Osteocyte (in vitro differentiated cells): ENCODE measurements at regions not wholly inside any gene's neighbourhood (a gene's known extent, or its start where the extent isn't known, plus 50 kb on each side); places are given as distances from the start of the nearest gene placed in this dataset.

Experiments
- DNase-seq: peaks from one replicate; pipeline ENCODE4 v3.0.0; 2021; ENCODE audit warnings: mixed read lengths; ENCODE audit not compliant: unreplicated experiment; ENCODE audit errors: extremely low spot score
- H3K27ac Mint-ChIP-seq: one replicate; pipeline ENCODE4 v1.8.0; 2021; ENCODE audit warnings: mild to moderate bottlenecking, mixed read lengths; ENCODE audit not compliant: unreplicated experiment
- H3K27me3 Mint-ChIP-seq: one replicate; pipeline ENCODE4 v1.8.0; 2021; ENCODE audit warnings: mixed read lengths; ENCODE audit not compliant: unreplicated experiment
- H3K36me3 Mint-ChIP-seq: one replicate; pipeline ENCODE4 v1.8.0; 2021; ENCODE audit warnings: mixed read lengths; ENCODE audit not compliant: unreplicated experiment
- H3K4me1 Mint-ChIP-seq: one replicate; pipeline ENCODE4 v1.8.0; 2021; ENCODE audit warnings: mixed read lengths; ENCODE audit not compliant: unreplicated experiment
- H3K4me3 Mint-ChIP-seq: one replicate; pipeline ENCODE4 v1.8.0; 2021; ENCODE audit warnings: mild to moderate bottlenecking, moderate library complexity, mixed read lengths; ENCODE audit not compliant: unreplicated experiment
- H3K9me3 Mint-ChIP-seq: one replicate; pipeline ENCODE4 v1.8.0; 2021; ENCODE audit warnings: mixed read lengths; ENCODE audit not compliant: unreplicated experiment
- TF ChIP-seq, protein P1 (sequence below): fragments of 200-600 bp; sonication (generic); IDR thresholded peaks from 2 replicates; pipeline ENCODE4 v1.5.0; 2021; ENCODE audit warnings: antibody characterized with exemption, mild to moderate bottlenecking, moderate library complexity

DNA sequence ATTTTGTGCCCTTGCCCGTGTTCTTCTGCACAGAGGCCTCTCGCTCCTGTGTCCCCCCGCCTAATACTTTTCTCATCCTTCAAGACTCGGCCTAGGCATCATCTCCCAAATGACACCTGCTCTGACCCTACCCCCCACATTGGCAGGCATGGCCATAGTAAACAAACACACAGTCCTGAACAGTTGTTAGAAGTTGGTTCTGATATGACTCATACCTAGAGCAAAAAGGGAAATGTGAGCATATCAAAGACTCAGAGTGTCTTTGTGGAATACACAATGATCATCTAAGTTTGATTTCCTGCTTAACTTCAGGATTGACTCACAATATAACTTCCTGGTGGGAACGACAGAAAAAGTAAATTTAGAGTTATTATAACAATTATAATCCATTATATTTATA is 120.5 kb downstream of the POLR2M start:
- Mint-ChIP-seq H3K4me1 (no peaks in the 10 kb centered on the region), H3K36me3 (no peaks in the 10 kb centered on the region), H3K27me3 (peaks cover 32% of the 10 kb centered on the region), H3K4me3 (no peak overlapping the region), H3K9me3 (no peaks in the 10 kb centered on the region), H3K27ac (no peak overlapping the region)
- no peak for DNase-seq
- TF ChIP-seq, protein P1, sequence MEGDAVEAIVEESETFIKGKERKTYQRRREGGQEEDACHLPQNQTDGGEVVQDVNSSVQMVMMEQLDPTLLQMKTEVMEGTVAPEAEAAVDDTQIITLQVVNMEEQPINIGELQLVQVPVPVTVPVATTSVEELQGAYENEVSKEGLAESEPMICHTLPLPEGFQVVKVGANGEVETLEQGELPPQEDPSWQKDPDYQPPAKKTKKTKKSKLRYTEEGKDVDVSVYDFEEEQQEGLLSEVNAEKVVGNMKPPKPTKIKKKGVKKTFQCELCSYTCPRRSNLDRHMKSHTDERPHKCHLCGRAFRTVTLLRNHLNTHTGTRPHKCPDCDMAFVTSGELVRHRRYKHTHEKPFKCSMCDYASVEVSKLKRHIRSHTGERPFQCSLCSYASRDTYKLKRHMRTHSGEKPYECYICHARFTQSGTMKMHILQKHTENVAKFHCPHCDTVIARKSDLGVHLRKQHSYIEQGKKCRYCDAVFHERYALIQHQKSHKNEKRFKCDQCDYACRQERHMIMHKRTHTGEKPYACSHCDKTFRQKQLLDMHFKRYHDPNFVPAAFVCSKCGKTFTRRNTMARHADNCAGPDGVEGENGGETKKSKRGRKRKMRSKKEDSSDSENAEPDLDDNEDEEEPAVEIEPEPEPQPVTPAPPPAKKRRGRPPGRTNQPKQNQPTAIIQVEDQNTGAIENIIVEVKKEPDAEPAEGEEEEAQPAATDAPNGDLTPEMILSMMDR: no peak

DNA sequence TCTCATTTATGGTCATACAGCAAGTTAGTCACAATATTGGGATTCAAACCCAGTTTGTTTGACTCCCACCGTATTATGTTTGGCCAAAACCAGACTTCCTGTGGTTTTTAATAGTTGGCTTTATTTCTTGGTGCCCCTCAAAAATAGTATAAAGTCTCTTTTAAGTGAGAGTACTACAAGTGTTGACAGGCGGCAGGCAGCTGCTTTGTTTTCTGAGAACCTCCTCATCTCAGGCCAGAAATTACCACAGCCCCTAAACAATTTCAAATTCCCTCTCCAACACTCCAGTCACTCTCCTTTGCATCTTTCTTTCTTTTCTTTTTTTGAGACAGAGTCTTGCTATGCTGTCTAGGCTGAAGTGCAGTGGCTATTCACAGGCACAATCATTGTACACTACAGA is 121.5 kb downstream of the POLR2M start:
- no peak overlapping the region for H3K27ac Mint-ChIP-seq
- TF ChIP-seq, protein P1: no peak
- no peaks in the 10 kb centered on the region for H3K36me3 Mint-ChIP-seq
- H3K4me1 Mint-ChIP-seq: no peaks in the 10 kb centered on the region
- H3K4me3 Mint-ChIP-seq: no peak overlapping the region
- no peak for DNase-seq
- no peaks in the 10 kb centered on the region for H3K9me3 Mint-ChIP-seq
- peaks cover 38% of the 10 kb centered on the region for H3K27me3 Mint-ChIP-seq

DNA sequence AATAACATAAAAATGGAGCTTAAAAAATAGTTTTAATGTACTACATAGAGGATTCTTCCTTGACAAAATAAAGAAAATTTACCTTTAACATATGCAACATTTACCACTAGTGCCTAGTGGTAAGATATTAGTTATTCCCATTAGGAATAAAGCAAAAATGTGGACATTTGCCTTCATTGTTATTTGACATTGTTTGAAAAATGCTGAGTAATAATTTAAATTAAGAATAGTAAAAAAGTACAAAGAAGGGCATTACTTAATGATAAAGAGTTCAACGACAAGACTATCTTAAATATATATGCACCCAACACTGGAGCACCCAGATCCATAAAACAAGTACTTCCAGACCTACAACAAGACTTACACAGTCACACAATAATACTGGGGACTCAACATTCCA is 125.7 kb downstream of the POLR2M start:
- Mint-ChIP-seq H3K27ac (no peak overlapping the region), H3K36me3 (no peaks in the 10 kb centered on the region), H3K4me3 (no peak overlapping the region), H3K9me3 (peaks cover 7% of the 10 kb centered on the region), H3K4me1 (no peaks in the 10 kb centered on the region), H3K27me3 (peaks cover 62% of the 10 kb centered on the region)
- no peak for DNase-seq
- TF ChIP-seq, protein P1: no peak

DNA sequence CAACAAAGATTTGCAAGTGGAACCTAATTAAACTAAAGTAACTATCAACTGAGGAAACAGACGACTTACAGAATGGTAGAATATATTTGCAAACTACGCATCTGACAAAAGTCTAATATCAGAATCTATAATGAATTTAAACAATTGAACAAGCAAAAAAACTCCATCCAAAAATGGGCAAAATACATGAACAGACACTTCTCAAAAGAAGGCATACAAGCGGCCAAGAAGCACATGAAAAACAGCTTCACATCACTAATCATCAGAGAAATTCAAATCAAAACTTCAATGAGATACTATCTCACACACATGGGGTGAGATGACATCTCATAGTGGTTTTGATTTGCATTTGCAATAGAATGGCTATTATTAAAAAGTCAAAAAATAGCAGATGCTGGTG is 128.6 kb downstream of the POLR2M start:
- Mint-ChIP-seq H3K4me3 (no peak overlapping the region), H3K27ac (no peak overlapping the region), H3K9me3 (peaks cover 7% of the 10 kb centered on the region), H3K27me3 (peaks cover 53% of the 10 kb centered on the region), H3K36me3 (no peaks in the 10 kb centered on the region), H3K4me1 (no peaks in the 10 kb centered on the region)
- TF ChIP-seq, protein P1: no peak
- DNase-seq: no peak

DNA sequence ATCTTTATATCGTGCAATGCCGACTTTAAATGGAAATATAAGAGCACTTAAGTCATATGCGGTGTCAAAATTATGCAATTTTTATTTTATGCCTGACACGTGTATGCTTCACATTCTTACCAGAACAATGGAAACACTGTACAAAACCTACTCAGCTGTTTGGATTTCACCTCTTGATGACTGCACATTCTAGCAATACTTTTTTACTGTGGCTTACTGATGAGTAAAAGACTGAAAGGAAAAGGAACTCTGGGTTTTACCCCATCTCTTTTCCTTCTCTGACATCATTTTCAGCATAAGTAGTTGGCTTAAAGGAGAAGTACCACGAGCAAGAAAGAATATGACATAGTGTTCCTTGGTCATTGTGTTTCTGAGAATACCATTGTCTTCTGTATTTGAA is 142.8 kb downstream of the POLR2M start:
- Mint-ChIP-seq H3K4me1 (peaks cover 10% of the 10 kb centered on the region), H3K27ac (no peak overlapping the region), H3K9me3 (no peaks in the 10 kb centered on the region)

More for the DNA sequence above, 142.8 kb downstream of the POLR2M start:
- TF ChIP-seq, protein P1: no peak
- DNase-seq: no peak
- H3K4me3 Mint-ChIP-seq: no peak overlapping the region
- H3K36me3 Mint-ChIP-seq: no peaks in the 10 kb centered on the region
- peaks cover 60% of the 10 kb centered on the region for H3K27me3 Mint-ChIP-seq
